Upper lobe of left lung (tissue), 6 donors: ENCODE measurements at regions not wholly inside any gene's neighbourhood (a gene's known extent, or its start where the extent isn't known, plus 50 kb on each side); places are given as distances from the start of the nearest gene placed in this dataset.
A peak's percentile ranks its signal among the peaks of the same experiment; 100 is the strongest.

ENCODE experiments used
- ATAC-seq, 2 donors: fragments of 200-7000 bp; cut with Tn5 transposase; one replicate each; pipeline ENCODE4 v1.9.1; 2022; ENCODE audit warnings: mild to moderate bottlenecking in 2 of 2, moderate library complexity in 2 of 2; ENCODE audit not compliant: low FRiP score in 2 of 2
- DNase-seq, 2 donors: peaks; one replicate each; pipeline ENCODE4 v3.0.0-alpha.2; 2019 to 2020
- H3K27ac ChIP-seq, 4 donors: fragments of 200-600 bp; sonication (generic); one replicate each; pipeline ENCODE4 v1.5.1; 2016 to 2019
- H3K27me3 ChIP-seq, 4 donors: fragments of 200-600 bp; sonication (generic); one replicate each; pipeline ENCODE4 v1.5.1; 2017 to 2019
- H3K36me3 ChIP-seq, 4 donors: fragments of 200-600 bp; sonication (generic); one replicate each; pipeline ENCODE4 v1.5.1; 2016 to 2019
- H3K4me1 ChIP-seq, 4 donors: fragments of 200-600 bp; sonication (generic); one replicate each; pipeline ENCODE4 v1.5.1; 2018 to 2019
- H3K4me3 ChIP-seq, 4 donors: fragments of 200-600 bp; sonication (generic); one replicate each; pipeline ENCODE4 v1.5.1; 2017 to 2019; ENCODE audit warnings: mild to moderate bottlenecking in 2 of 4, moderate library complexity in 1 of 4
- H3K9me3 ChIP-seq, 4 donors: fragments of 200-600 bp; sonication (generic); one replicate each; pipeline ENCODE4 v1.5.1; 2018 to 2019
- EP300 ChIP-seq, 4 donors: sonication (generic); formaldehyde crosslinking; IDR thresholded peaks; one replicate each; pipeline ENCODE4 v1.5.1; 2017; ENCODE audit warnings: antibody characterized with exemption in 4 of 4, control low read depth in 2 of 4
- POLR2A ChIP-seq, 4 donors: fragments of 450-650 bp; IDR thresholded peaks; one replicate each; pipeline ENCODE4 v1.5.1; 2016 to 2017; ENCODE audit warnings: antibody characterized with exemption in 4 of 4, mild to moderate bottlenecking in 2 of 4
- POLR2AphosphoS5 ChIP-seq, 2 donors: sonication (generic); formaldehyde crosslinking; IDR thresholded peaks; one replicate each; pipeline ENCODE4 v1.5.1; 2017; ENCODE audit warnings: antibody characterized with exemption in 2 of 2
- WGBS, 2 donors: methylation state at CpG; one replicate each; pipeline ENCODE4 v1.1.5; 2017 to 2018; 5-methylcytosine and 5-hydroxymethylcytosine counted together
- TF ChIP-seq, protein P1 (sequence below), 6 experiments: fragments of 450-650 bp in 4 of 6; fragments of 200-600 bp in 2 of 6; sonication (generic) in 2 of 6; IDR thresholded peaks; one replicate each; pipeline ENCODE4 v1.5.1; 2016 to 2019; ENCODE audit warnings: antibody characterized with exemption in 6 of 6
- donor health status: DM: no; HTN: no; CAD: no; lungs with moderate emphysema.
- donor health status: DM: no; HTN: yes; CAD: no; lungs with severe emphysema.

DNA sequence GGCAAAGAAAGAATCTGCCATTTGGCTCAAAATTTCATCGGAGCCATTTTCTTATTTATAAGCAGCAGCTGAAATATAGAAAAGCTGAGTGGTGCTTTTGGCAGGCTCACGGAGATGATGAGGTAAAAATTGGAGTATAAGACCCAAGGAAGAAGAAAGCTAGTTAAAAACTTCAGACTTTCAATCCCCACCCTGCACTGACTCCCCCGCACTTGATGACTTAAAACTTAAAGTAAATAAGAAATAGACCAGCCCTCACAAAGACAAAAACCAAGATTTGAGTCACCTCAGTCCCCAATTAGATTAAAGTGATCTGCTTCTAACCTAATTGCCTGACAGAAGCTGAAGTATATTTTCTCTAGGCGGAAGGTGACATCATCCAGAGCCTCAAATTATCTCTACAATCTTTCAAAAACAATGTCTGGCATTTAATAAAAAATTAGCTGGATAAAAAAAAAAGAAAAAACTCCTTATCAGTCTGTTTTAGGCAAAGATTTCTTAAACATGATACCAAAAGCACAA lies 124.0 kb upstream of the PJA2 start:
- no peak for TF ChIP-seq POLR2AphosphoS5 (IDR thresholded peaks at IDR 0.05)
- no peak for TF ChIP-seq POLR2A (IDR thresholded peaks at IDR 0.05)
- TF ChIP-seq EP300 (IDR thresholded peaks at IDR 0.05), result no peak
- TF ChIP-seq, protein P1, sequence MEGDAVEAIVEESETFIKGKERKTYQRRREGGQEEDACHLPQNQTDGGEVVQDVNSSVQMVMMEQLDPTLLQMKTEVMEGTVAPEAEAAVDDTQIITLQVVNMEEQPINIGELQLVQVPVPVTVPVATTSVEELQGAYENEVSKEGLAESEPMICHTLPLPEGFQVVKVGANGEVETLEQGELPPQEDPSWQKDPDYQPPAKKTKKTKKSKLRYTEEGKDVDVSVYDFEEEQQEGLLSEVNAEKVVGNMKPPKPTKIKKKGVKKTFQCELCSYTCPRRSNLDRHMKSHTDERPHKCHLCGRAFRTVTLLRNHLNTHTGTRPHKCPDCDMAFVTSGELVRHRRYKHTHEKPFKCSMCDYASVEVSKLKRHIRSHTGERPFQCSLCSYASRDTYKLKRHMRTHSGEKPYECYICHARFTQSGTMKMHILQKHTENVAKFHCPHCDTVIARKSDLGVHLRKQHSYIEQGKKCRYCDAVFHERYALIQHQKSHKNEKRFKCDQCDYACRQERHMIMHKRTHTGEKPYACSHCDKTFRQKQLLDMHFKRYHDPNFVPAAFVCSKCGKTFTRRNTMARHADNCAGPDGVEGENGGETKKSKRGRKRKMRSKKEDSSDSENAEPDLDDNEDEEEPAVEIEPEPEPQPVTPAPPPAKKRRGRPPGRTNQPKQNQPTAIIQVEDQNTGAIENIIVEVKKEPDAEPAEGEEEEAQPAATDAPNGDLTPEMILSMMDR (IDR thresholded peaks at IDR 0.05), result no peak
- no peak overlapping the region for H3K27ac ChIP-seq
- H3K27me3 ChIP-seq, result no peaks in the 10 kb centered on the region
- no peaks in the 10 kb centered on the region for H3K4me1 ChIP-seq
- DNase-seq, result no peak
- no peaks in the 10 kb centered on the region for H3K9me3 ChIP-seq
- H3K4me3 ChIP-seq, result no peak overlapping the region
- WGBS, 2 donors, result 64 to 71% methylated on average over 4 of the region's 4 CpGs
- peak in 1 of 2 donors; percentile 55 for ATAC-seq
- no peaks in the 10 kb centered on the region for H3K36me3 ChIP-seq

DNA sequence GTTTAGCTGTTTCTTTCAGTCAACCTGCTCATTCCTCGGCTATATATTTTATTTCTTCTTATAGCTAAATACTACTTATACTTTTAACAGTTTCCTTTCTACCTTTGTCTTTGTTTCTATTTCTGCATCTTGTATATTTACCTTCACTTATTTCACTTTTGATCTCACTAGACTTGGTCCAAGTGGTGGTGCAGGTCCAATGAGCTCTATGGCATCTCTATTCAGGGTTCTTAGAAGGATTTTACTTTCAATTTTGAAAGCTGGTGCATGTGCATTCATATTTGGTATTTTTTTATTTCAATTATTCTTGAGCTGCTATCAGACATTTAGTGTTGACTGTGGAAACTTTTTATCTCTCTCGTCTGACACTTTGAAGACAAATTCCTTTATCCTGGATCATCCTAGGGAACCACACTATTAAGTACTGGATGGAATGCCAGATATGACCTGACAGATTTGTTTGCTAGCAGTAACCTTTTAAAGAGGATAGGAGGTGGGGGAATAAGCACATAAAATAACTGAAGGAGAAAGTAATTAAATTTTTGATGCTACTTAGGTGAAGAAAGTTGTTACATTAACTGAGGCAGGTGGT lies 123.1 kb upstream of the PJA2 start:
- no peak for DNase-seq
- WGBS, 2 donors, result 65 to 80% methylated on average over 2 of the region's 2 CpGs
- H3K27ac ChIP-seq, result no peak overlapping the region
- no peaks in the 10 kb centered on the region for H3K4me1 ChIP-seq
- H3K9me3 ChIP-seq, result no peaks in the 10 kb centered on the region
- no peak overlapping the region for H3K4me3 ChIP-seq
- no peaks in the 10 kb centered on the region for H3K36me3 ChIP-seq
- ATAC-seq, result no peak
- no peaks in the 10 kb centered on the region for H3K27me3 ChIP-seq
- no peak for TF ChIP-seq EP300 (IDR thresholded peaks at IDR 0.05)
- no peak for TF ChIP-seq POLR2AphosphoS5 (IDR thresholded peaks at IDR 0.05)
- no peak for TF ChIP-seq POLR2A (IDR thresholded peaks at IDR 0.05)
- TF ChIP-seq, protein P1 (IDR thresholded peaks at IDR 0.05), result no peak

DNA sequence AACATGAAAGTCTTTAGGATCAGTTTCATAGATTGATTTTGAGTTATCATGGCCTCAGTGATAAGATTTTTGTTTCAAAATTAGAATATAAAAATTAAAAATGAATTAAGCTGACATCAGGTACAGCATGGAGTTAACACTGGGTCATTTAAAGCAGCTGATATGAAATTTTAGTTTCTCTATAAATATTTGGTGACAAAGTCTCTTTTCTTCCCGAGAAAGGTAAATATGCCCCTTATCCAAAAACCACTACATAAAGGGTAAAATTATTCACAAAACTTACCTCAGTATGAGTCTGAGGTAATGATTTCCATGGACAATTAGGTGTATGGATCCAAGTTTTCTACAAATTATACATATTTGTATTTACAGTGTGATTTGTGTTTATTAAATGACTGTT lies 121.5 kb upstream of the PJA2 start:
- DNase-seq (no peak), ATAC-seq (no peak)
- Histone ChIP-seq H3K4me3 (no peak overlapping the region), H3K4me1 (no peaks in the 10 kb centered on the region), H3K27ac (no peak overlapping the region), H3K9me3 (no peaks in the 10 kb centered on the region), H3K27me3 (no peaks in the 10 kb centered on the region), H3K36me3 (no peaks in the 10 kb centered on the region)
- 75 to 82% methylated on average over 1 of the region's 1 CpG for WGBS, 2 donors
- TF ChIP-seq POLR2A (IDR thresholded peaks at IDR 0.05) (no peak), EP300 (IDR thresholded peaks at IDR 0.05) (no peak), POLR2AphosphoS5 (IDR thresholded peaks at IDR 0.05) (no peak)
- TF ChIP-seq, protein P1 (IDR thresholded peaks at IDR 0.05), result no peak

DNA sequence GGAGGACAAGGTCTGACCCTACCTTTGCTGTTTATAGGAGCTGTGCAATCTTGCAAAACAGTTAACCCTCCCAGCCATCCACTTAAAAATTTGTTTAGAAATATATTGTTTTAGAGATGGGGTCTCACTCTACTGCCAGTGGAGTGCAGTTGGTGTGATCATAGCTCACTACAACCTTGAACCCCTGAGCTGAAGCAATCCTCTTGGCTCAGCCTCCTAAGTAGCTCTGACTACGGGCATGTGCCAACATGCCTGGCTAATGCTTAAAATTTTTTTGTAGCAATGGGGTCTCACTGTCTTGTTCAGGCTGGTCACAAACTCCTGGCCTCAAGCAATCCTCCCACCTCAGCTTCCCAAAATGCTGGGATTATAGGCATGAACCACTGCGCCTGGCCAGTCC lies 120.2 kb upstream of the PJA2 start:
- ATAC-seq, result no peak
- no peak overlapping the region for H3K27ac ChIP-seq
- H3K9me3 ChIP-seq, result no peaks in the 10 kb centered on the region
- no peaks in the 10 kb centered on the region for H3K27me3 ChIP-seq
- TF ChIP-seq, protein P1 (IDR thresholded peaks at IDR 0.05), result no peak
- TF ChIP-seq POLR2AphosphoS5 (IDR thresholded peaks at IDR 0.05), result no peak
- no peak for TF ChIP-seq POLR2A (IDR thresholded peaks at IDR 0.05)
- no peak for TF ChIP-seq EP300 (IDR thresholded peaks at IDR 0.05)
- no peaks in the 10 kb centered on the region for H3K4me1 ChIP-seq
- 96 to 100% methylated on average over 2 of the region's 2 CpGs for WGBS, 2 donors
- H3K36me3 ChIP-seq, result no peaks in the 10 kb centered on the region
- DNase-seq, result no peak
- no peak overlapping the region for H3K4me3 ChIP-seq

DNA sequence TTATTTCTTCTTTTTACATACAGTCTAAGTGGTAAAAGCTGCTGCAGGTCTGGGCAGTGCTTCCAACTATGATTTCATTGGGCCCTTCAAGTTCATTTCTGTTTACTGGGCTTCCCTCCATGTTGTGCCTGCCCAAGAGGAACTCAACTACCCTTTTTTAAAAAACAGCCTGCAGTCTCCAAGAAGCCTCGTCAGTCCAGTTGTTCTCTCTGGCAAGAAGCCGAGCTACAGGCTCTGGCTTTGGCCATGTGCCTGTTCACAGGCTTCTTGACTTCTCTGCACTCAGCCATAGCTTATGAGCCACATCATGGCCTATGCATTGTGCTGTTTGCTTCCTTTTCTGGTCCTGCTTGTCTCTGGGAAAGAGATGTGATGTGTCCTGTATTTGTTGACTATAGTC lies 119.7 kb upstream of the PJA2 start:
- H3K4me3 ChIP-seq, result no peak overlapping the region
- TF ChIP-seq POLR2A (IDR thresholded peaks at IDR 0.05) (no peak), POLR2AphosphoS5 (IDR thresholded peaks at IDR 0.05) (no peak), EP300 (IDR thresholded peaks at IDR 0.05) (no peak)
- TF ChIP-seq, protein P1 (IDR thresholded peaks at IDR 0.05), result no peak
- H3K27me3 ChIP-seq, result no peaks in the 10 kb centered on the region
- H3K27ac ChIP-seq, result no peak overlapping the region
- no peaks in the 10 kb centered on the region for H3K36me3 ChIP-seq
- no peaks in the 10 kb centered on the region for H3K9me3 ChIP-seq
- ATAC-seq (peak in 1 of 2 donors; percentile 58), DNase-seq (no peak)
- H3K4me1 ChIP-seq, result no peaks in the 10 kb centered on the region
- WGBS, 2 donors, result 36 to 60% methylated on average over 2 of the region's 2 CpGs
